ENCODE measurements at regions not wholly inside any gene's neighbourhood (a gene's known extent, or its start where the extent isn't known, plus 50 kb on each side); places are given as distances from the start of the nearest gene placed in this dataset.

- CTCF ChIA-PET, result interaction anchor here (0.7 kb wide), 2 partner anchors 8 to 655 kb away, joined by 3 read pairs; no protein-coding TSS in a partner anchor
- Histone ChIP-seq H3K27me3 (ENCODE audit: control insufficient read depth, insufficient read depth, low read length) (no peaks in the 10 kb centered on the region), H3K36me3 (ENCODE audit: control insufficient read depth, insufficient read depth, low read length) (no peaks in the 10 kb centered on the region), H3K4me3 (ENCODE audit: low read depth, low read length) (no peak overlapping the region)
- POLR2A ChIA-PET, result no interaction called here
- TF ChIP-seq CTCF (IDR thresholded peaks at IDR 0.05; ENCODE audit: insufficient read depth, low read depth, low read length), result no peak
- DNase-seq (ENCODE audit: low read depth), result no peak
Measured at GRCh38 chr20:24805456-24806238, 143.4 kb upstream of the CST7 start.

GRCh38 chr20:24806705-24807676 lies 142.1 kb upstream of the CST7 start:
- Histone ChIP-seq H3K36me3 (ENCODE audit: control insufficient read depth, insufficient read depth, low read length) (no peaks in the 10 kb centered on the region), H3K27me3 (ENCODE audit: control insufficient read depth, insufficient read depth, low read length) (no peaks in the 10 kb centered on the region), H3K4me3 (ENCODE audit: low read depth, low read length) (no peak overlapping the region)
- POLR2A ChIA-PET, result no interaction called here
- CTCF ChIA-PET, result no interaction called here
- TF ChIP-seq CTCF (IDR thresholded peaks at IDR 0.05; ENCODE audit: insufficient read depth, low read depth, low read length), result no peak
- no peak for DNase-seq (ENCODE audit: low read depth)

GRCh38 chr20:24808616-24809015 lies 140.5 kb upstream of the CST7 start:
- Histone ChIP-seq H3K27me3 (ENCODE audit: control insufficient read depth, insufficient read depth, low read length) (no peaks in the 10 kb centered on the region), H3K4me3 (ENCODE audit: low read depth, low read length) (no peak overlapping the region), H3K36me3 (ENCODE audit: control insufficient read depth, insufficient read depth, low read length) (no peaks in the 10 kb centered on the region)
- TF ChIP-seq CTCF (IDR thresholded peaks at IDR 0.05; ENCODE audit: insufficient read depth, low read depth, low read length), result no peak
- no peak for DNase-seq (ENCODE audit: low read depth)
- ChIA-PET POLR2A (no interaction called here), CTCF (interaction anchor here (1.0 kb wide), 1 partner anchor 16 kb away, joined by 3 read pairs; no protein-coding TSS in a partner anchor)

GRCh38 chr20:24809606-24810005 lies 139.5 kb upstream of the CST7 start:
- CTCF ChIA-PET, result interaction anchor here (0.5 kb wide), 1 partner anchor 338 kb away, joined by 4 read pairs; no protein-coding TSS in a partner anchor
- DNase-seq (ENCODE audit: low read depth), result no peak
- POLR2A ChIA-PET, result no interaction called here
- no peak for TF ChIP-seq CTCF (IDR thresholded peaks at IDR 0.05; ENCODE audit: insufficient read depth, low read depth, low read length)
- H3K27me3 ChIP-seq (ENCODE audit: control insufficient read depth, insufficient read depth, low read length), result no peaks in the 10 kb centered on the region
- no peak overlapping the region for H3K4me3 ChIP-seq (ENCODE audit: low read depth, low read length)
- H3K36me3 ChIP-seq (ENCODE audit: control insufficient read depth, insufficient read depth, low read length), result no peaks in the 10 kb centered on the region
